ENCODE measurements at regions not wholly inside any gene's neighbourhood (a gene's known extent, or its start where the extent isn't known, plus 50 kb on each side); places are given as distances from the start of the nearest gene placed in this dataset.

DNA sequence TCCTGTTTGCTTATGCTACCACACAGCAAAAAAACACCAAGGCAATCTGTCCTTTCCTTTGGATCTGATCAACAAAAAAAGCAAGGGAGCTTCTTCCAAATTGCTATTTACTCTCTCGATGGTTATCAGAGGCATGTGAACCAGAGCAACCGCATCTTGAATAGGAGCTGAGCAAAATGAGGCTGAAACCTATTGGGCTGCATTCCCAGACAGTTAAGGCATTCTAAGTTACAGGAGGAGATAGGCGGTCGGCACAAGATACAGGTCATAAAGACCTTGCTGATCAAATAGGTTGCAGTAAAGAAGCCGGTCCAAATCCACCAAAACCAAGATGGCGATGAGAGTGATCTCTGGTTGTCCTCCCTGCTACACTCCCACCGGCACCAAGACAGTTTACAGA is 76.8 kb upstream of the FRMD4A start:
- DNase-seq (ENCODE audit: low read depth in 1 of 2, low spot score in 2 of 2) = no peak
- Histone ChIP-seq H3K23ac (ENCODE audit: insufficient read length) (no peak overlapping the region), H2BK20ac (ENCODE audit: low read length) (no peak overlapping the region), H4K91ac (replicated peaks; ENCODE audit: insufficient read length, low read length) (no peak overlapping the region), H3K36me3 (ENCODE audit: control insufficient read depth in 2 of 4, insufficient read depth in 4 of 4, low read length in 3 of 4) (no peaks in the 10 kb centered on the region), H3K56ac (replicated peaks; ENCODE audit: insufficient read length, low read depth, low read length) (no peak overlapping the region), H3K4me2 (ENCODE audit: insufficient read depth in 1 of 2, low read depth in 2 of 2, low read length in 2 of 2) (no peak overlapping the region), H3K9me3 (ENCODE audit: insufficient read depth in 2 of 2, low read depth in 1 of 2, low read length in 1 of 2) (no peaks in the 10 kb centered on the region), H2BK12ac (ENCODE audit: low read depth, low read length) (no peak overlapping the region), H3K27me3 (replicated peaks in 1 of 4; ENCODE audit: control insufficient read depth in 3 of 4, extremely low read depth in 1 of 4, insufficient read depth in 3 of 4, low read length in 3 of 4) (no peaks in the 10 kb centered on the region), H4K20me1 (replicated peaks in 1 of 2; ENCODE audit: control insufficient read depth in 1 of 2, insufficient read depth in 2 of 2, low read length in 2 of 2) (no peaks in the 10 kb centered on the region), H3K18ac (ENCODE audit: extremely low read depth, low read length) (no peak overlapping the region), H3K27ac (ENCODE audit: low read depth, low read length) (no peak overlapping the region), H4K8ac (ENCODE audit: extremely low read depth, insufficient read depth, low read length) (no peak overlapping the region), H3K14ac (ENCODE audit: insufficient read length) (no peak overlapping the region), H2BK5ac (ENCODE audit: low read depth, low read length) (no peak overlapping the region), H2BK15ac (ENCODE audit: low read length) (no peak overlapping the region), H3K4me3 (ENCODE audit: extremely low read depth in 1 of 4, insufficient read depth in 2 of 4, low read depth in 3 of 4, low read length in 4 of 4) (no peak overlapping the region), H4K5ac (ENCODE audit: insufficient read length, low read depth, low read length) (no peak overlapping the region), H2AK5ac (ENCODE audit: low read depth, low read length) (no peak overlapping the region), H2AFZ (ENCODE audit: low read length) (peak overlapping the region; percentile 41; the same call in 1 of the 2 replicates), H3K79me2 (ENCODE audit: control insufficient read depth in 1 of 2, insufficient read depth in 2 of 2, low read length in 2 of 2) (no peaks in the 10 kb centered on the region), H3K79me1 (ENCODE audit: low read depth, low read length) (no peaks in the 10 kb centered on the region), H2BK120ac (replicated peaks; ENCODE audit: low read depth, low read length) (no peak overlapping the region), H3K9ac (replicated peaks in 1 of 4; ENCODE audit: extremely low read depth in 1 of 4, low read depth in 3 of 4, low read length in 3 of 4) (no peak overlapping the region), H3K4me1 (replicated peaks in 1 of 4; ENCODE audit: control insufficient read depth in 3 of 4, insufficient read depth in 4 of 4, low read length in 3 of 4) (no peaks in the 10 kb centered on the region), H3K4ac (replicated peaks; ENCODE audit: insufficient read length, low read depth, low read length) (no peak overlapping the region), H3K23me2 (ENCODE audit: low read depth, low read length) (no peaks in the 10 kb centered on the region)
- WGBS, 2 experiments (ENCODE audit: extremely low coverage in 1 of 2, insufficient coverage in 1 of 2, insufficient read length in 1 of 2, insufficient replicate concordance in 2 of 2, low coverage in 1 of 2, low lambda C conversion rate in 2 of 2, missing lambda C conversion rate in 1 of 2) = 91% methylated on average over 7 of the region's 7 CpGs; no CpG with 5 or more reads in 1 of the 2 experiments
- TF ChIP-seq SP1 (IDR thresholded peaks at IDR 0.05; ENCODE audit: low read depth, low read length) (no peak), SP2 (IDR thresholded peaks at IDR 0.05; ENCODE audit: low read length) (no peak)
- FAIRE-seq = no peak
- POLR2A ChIA-PET (ENCODE audit: partially characterized antibody) = no interaction called here
- CTCF ChIA-PET (ENCODE audit: partially characterized antibody) = interaction anchor here (0.9 kb wide), 1 partner anchor 17 kb away, joined by 3 read pairs; no protein-coding TSS in a partner anchor

All from H1 (cell line).